ENCODE measurements at regions not wholly inside any gene's neighbourhood (a gene's known extent, or its start where the extent isn't known, plus 50 kb on each side); places are given as distances from the start of the nearest gene placed in this dataset.

DNA sequence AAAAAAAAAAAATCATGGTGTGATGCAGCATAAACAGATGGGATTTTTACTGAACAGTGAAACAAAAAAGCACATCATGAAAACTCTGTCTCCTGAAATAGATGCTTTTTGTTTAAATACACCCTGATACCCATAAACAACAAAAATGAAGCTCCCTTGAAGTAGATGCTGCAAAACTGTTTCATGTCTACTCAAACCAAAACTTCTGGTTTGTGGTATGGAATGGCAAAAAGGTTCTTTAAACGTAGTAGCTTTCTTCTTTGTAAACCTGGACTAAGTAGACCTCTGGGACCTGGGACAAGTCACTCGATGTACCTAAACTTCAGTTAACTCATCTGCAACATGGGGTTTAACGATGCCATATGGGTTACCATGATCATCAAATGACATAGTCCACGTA is 64.4 kb upstream of the RAPH1 start:
- ATAC-seq (ENCODE audit: low read depth in 2 of 2): no peak
- Histone ChIP-seq H3K27me3 (ENCODE audit: control insufficient read depth, insufficient read depth, low read length) (no peaks in the 10 kb centered on the region), H3K27ac (ENCODE audit: insufficient read depth, low read length, poor library complexity, severe bottlenecking) (no peak overlapping the region)

GRCh38 chr2:203600286-203600685 is 65.2 kb upstream of the RAPH1 start:
- Mint-ChIP-seq H3K9me3 (no peaks in the 10 kb centered on the region), H3K27ac (no peak overlapping the region), H3K36me3 (no peaks in the 10 kb centered on the region), H3K4me3 (no peak overlapping the region), H3K4me1 (peaks cover 0 to 16% (median 3%) of the 10 kb centered on the region in 4 donors), H3K27me3 (peaks cover 4% of the 10 kb centered on the region)
- Histone ChIP-seq H3K27ac (ENCODE audit: insufficient read depth, low read length, poor library complexity, severe bottlenecking) (no peak overlapping the region), H3K4me3 (ENCODE audit: low read depth, low read length) (no peak overlapping the region), H3K9me3 (ENCODE audit: control insufficient read depth in 2 of 2, low read length in 2 of 2) (no peaks in the 10 kb centered on the region), H3K27me3 (ENCODE audit: control insufficient read depth, insufficient read depth, low read length) (no peaks in the 10 kb centered on the region), H3K4me1 (ENCODE audit: control insufficient read depth, insufficient read depth, low read length, poor library complexity, severe bottlenecking) (no peaks in the 10 kb centered on the region), H3K36me3 (ENCODE audit: control insufficient read depth, insufficient read depth, low read length) (no peaks in the 10 kb centered on the region)
- no peak for DNase-seq
- no peak for ATAC-seq (ENCODE audit: low read depth in 2 of 2)

More for the DNA sequence above, 64.4 kb upstream of the RAPH1 start:
- Histone ChIP-seq H3K36me3 (ENCODE audit: control insufficient read depth, insufficient read depth, low read length) (no peaks in the 10 kb centered on the region), H3K9me3 (ENCODE audit: control insufficient read depth in 2 of 2, low read length in 2 of 2) (no peaks in the 10 kb centered on the region), H3K4me1 (ENCODE audit: control insufficient read depth, insufficient read depth, low read length, poor library complexity, severe bottlenecking) (no peaks in the 10 kb centered on the region), H3K4me3 (ENCODE audit: low read depth, low read length) (no peak overlapping the region)
- peak in 1 of 3 donors; percentile 10 for DNase-seq
- peaks cover 0 to 16% (median 3%) of the 10 kb centered on the region in 4 donors for H3K4me1 Mint-ChIP-seq
- H3K27me3 Mint-ChIP-seq: peaks cover 4% of the 10 kb centered on the region
- H3K9me3 Mint-ChIP-seq: no peaks in the 10 kb centered on the region
- peak overlapping the region in 1 of 3 donors; percentile 8 for H3K27ac Mint-ChIP-seq
- no peak overlapping the region for H3K4me3 Mint-ChIP-seq
- H3K36me3 Mint-ChIP-seq: no peaks in the 10 kb centered on the region

GRCh38 chr2:203603456-203604389 is 68.6 kb upstream of the RAPH1 start:
- H3K4me1 ChIP-seq (ENCODE audit: control insufficient read depth, insufficient read depth, low read length, poor library complexity, severe bottlenecking): no peaks in the 10 kb centered on the region
- Mint-ChIP-seq H3K4me1 (peaks cover 0 to 12% (median 0%) of the 10 kb centered on the region in 4 donors), H3K36me3 (no peaks in the 10 kb centered on the region), H3K9me3 (peaks cover 0 to 2% (median 0%) of the 10 kb centered on the region in 7 donors), H3K27me3 (no peaks in the 10 kb centered on the region), H3K27ac (no peak overlapping the region), H3K4me3 (no peak overlapping the region)
- ATAC-seq (ENCODE audit: low read depth in 2 of 2) (no peak), DNase-seq (no peak)
- H3K27ac ChIP-seq (ENCODE audit: insufficient read depth, low read length, poor library complexity, severe bottlenecking): no peak overlapping the region
- no peaks in the 10 kb centered on the region for H3K36me3 ChIP-seq (ENCODE audit: control insufficient read depth, insufficient read depth, low read length)
- H3K27me3 ChIP-seq (ENCODE audit: control insufficient read depth, insufficient read depth, low read length): no peaks in the 10 kb centered on the region
- H3K9me3 ChIP-seq (ENCODE audit: control insufficient read depth in 2 of 2, low read length in 2 of 2): no peaks in the 10 kb centered on the region
- H3K4me3 ChIP-seq (ENCODE audit: low read depth, low read length): no peak overlapping the region

- DNase-seq (no peak), ATAC-seq (ENCODE audit: low read depth in 2 of 2) (no peak)
- Mint-ChIP-seq H3K9me3 (peaks cover 0 to 2% (median 0%) of the 10 kb centered on the region in 7 donors), H3K36me3 (no peaks in the 10 kb centered on the region), H3K27me3 (no peaks in the 10 kb centered on the region), H3K4me3 (no peak overlapping the region), H3K27ac (no peak overlapping the region), H3K4me1 (peaks cover 0 to 1% (median 0%) of the 10 kb centered on the region in 4 donors)
- Histone ChIP-seq H3K36me3 (ENCODE audit: control insufficient read depth, insufficient read depth, low read length) (no peaks in the 10 kb centered on the region), H3K4me1 (ENCODE audit: control insufficient read depth, insufficient read depth, low read length, poor library complexity, severe bottlenecking) (no peaks in the 10 kb centered on the region), H3K27me3 (ENCODE audit: control insufficient read depth, insufficient read depth, low read length) (no peaks in the 10 kb centered on the region), H3K4me3 (ENCODE audit: low read depth, low read length) (no peak overlapping the region), H3K27ac (ENCODE audit: insufficient read depth, low read length, poor library complexity, severe bottlenecking) (no peak overlapping the region), H3K9me3 (ENCODE audit: control insufficient read depth in 2 of 2, low read length in 2 of 2) (no peaks in the 10 kb centered on the region)
These were observed 70.2 kb upstream of the RAPH1 start for GRCh38 chr2:203605302-203605701.

DNA sequence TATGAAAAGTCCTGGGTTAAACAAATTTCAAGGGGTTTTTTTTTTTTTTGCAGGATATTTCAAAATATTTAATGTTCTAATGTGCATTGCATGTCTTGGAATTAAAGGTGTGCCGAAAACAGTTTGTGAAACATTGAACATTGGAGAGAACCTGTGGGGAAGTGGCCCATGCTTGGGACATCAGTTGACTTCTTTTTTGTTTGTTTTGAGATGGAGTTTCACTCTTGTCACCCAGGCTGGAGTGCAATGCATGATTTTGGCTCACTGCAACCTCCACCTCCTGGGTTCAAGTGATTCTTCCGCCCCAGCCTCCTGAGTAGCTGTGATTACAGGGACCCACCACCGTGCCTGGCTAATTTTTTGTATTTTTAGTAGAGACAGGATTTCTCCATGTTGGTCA is 71.0 kb upstream of the RAPH1 start:
- Histone ChIP-seq H3K4me1 (ENCODE audit: control insufficient read depth, insufficient read depth, low read length, poor library complexity, severe bottlenecking) (no peaks in the 10 kb centered on the region), H3K27me3 (ENCODE audit: control insufficient read depth, insufficient read depth, low read length) (no peaks in the 10 kb centered on the region), H3K36me3 (ENCODE audit: control insufficient read depth, insufficient read depth, low read length) (no peaks in the 10 kb centered on the region), H3K9me3 (ENCODE audit: control insufficient read depth in 2 of 2, low read length in 2 of 2) (no peaks in the 10 kb centered on the region), H3K27ac (ENCODE audit: insufficient read depth, low read length, poor library complexity, severe bottlenecking) (no peak overlapping the region), H3K4me3 (ENCODE audit: low read depth, low read length) (no peak overlapping the region)
- no peaks in the 10 kb centered on the region for H3K4me1 Mint-ChIP-seq
- H3K27ac Mint-ChIP-seq: peak overlapping the region in 1 of 3 donors; percentile 60
- no peaks in the 10 kb centered on the region for H3K36me3 Mint-ChIP-seq
- DNase-seq (no peak), ATAC-seq (ENCODE audit: low read depth in 2 of 2) (no peak)
- peaks cover 0 to 2% (median 0%) of the 10 kb centered on the region in 7 donors for H3K9me3 Mint-ChIP-seq
- H3K4me3 Mint-ChIP-seq: no peak overlapping the region
- H3K27me3 Mint-ChIP-seq: no peaks in the 10 kb centered on the region

DNA sequence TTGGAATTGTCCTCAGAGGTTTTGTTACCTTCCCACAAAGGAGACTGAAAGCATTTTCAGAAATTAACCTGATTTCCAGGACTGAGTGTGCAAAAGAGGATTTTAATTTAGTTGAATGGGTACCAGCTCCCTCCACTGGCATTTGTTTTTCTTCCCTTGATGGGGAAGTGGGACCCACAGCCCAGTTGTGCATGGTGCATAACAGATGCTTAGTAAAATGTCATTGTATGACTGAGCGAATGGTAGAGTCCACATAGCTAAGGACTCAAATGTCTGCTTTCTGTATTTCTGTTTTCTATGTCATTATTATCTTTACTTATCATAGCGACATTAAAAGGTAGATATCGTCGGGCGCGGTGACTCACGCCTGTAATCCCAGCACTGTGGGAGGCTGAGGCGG is 75.5 kb upstream of the RAPH1 start:
- no peaks in the 10 kb centered on the region for H3K27me3 Mint-ChIP-seq

DNA sequence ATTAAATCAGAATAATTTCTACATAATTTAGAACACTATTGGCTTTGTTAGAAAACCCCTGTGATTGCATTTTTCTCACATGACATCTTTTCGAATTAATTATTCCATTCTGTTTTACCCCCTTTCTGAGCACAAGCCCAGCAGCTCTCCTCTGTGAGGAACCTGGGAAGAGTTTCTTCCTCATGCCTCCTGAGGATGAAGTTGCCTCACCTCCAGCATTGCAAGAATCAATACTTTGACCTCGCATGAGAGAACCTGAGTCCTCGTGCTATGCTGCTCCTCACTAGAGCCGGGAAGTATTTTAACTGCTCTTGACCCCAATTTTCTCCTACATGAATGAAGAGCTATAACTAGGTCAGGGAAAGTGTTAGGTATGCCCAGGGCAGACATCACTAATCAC is 77.1 kb upstream of the RAPH1 start:
- H3K36me3 Mint-ChIP-seq: no peaks in the 10 kb centered on the region
- Histone ChIP-seq H3K36me3 (ENCODE audit: control insufficient read depth, insufficient read depth, low read length) (no peaks in the 10 kb centered on the region), H3K4me3 (ENCODE audit: low read depth, low read length) (no peak overlapping the region), H3K27ac (ENCODE audit: insufficient read depth, low read length, poor library complexity, severe bottlenecking) (no peak overlapping the region), H3K9me3 (ENCODE audit: control insufficient read depth in 2 of 2, low read length in 2 of 2) (no peaks in the 10 kb centered on the region), H3K4me1 (ENCODE audit: control insufficient read depth, insufficient read depth, low read length, poor library complexity, severe bottlenecking) (no peaks in the 10 kb centered on the region), H3K27me3 (ENCODE audit: control insufficient read depth, insufficient read depth, low read length) (no peaks in the 10 kb centered on the region)
- H3K27ac Mint-ChIP-seq: no peak overlapping the region
- no peaks in the 10 kb centered on the region for H3K27me3 Mint-ChIP-seq
- DNase-seq (no peak), ATAC-seq (ENCODE audit: low read depth in 2 of 2) (no peak)
- no peak overlapping the region for H3K4me3 Mint-ChIP-seq
- peaks cover 0 to 7% (median 3%) of the 10 kb centered on the region in 4 donors for H3K4me1 Mint-ChIP-seq
- H3K9me3 Mint-ChIP-seq: peaks cover 0 to 4% (median 0%) of the 10 kb centered on the region in 7 donors

More for the DNA sequence above, 75.5 kb upstream of the RAPH1 start:
- Histone ChIP-seq H3K9me3 (ENCODE audit: control insufficient read depth in 2 of 2, low read length in 2 of 2) (no peaks in the 10 kb centered on the region), H3K27me3 (ENCODE audit: control insufficient read depth, insufficient read depth, low read length) (no peaks in the 10 kb centered on the region), H3K4me1 (ENCODE audit: control insufficient read depth, insufficient read depth, low read length, poor library complexity, severe bottlenecking) (no peaks in the 10 kb centered on the region), H3K4me3 (ENCODE audit: low read depth, low read length) (no peak overlapping the region), H3K36me3 (ENCODE audit: control insufficient read depth, insufficient read depth, low read length) (no peaks in the 10 kb centered on the region), H3K27ac (ENCODE audit: insufficient read depth, low read length, poor library complexity, severe bottlenecking) (no peak overlapping the region)
- peaks cover 0 to 7% (median 3%) of the 10 kb centered on the region in 4 donors for H3K4me1 Mint-ChIP-seq
- H3K36me3 Mint-ChIP-seq: no peaks in the 10 kb centered on the region
- peaks cover 0 to 3% (median 0%) of the 10 kb centered on the region in 7 donors for H3K9me3 Mint-ChIP-seq
- no peak overlapping the region for H3K4me3 Mint-ChIP-seq
- H3K27ac Mint-ChIP-seq: no peak overlapping the region
- DNase-seq: no peak
- ATAC-seq (ENCODE audit: low read depth in 2 of 2): no peak
